ENCODE measurements at regions not wholly inside any gene's neighbourhood (a gene's known extent, or its start where the extent isn't known, plus 50 kb on each side); places are given as distances from the start of the nearest gene placed in this dataset.
A peak's percentile ranks its signal among the peaks of the same experiment; 100 is the strongest.

GRCh38 chr6:40320441-40320840 is 266.7 kb downstream of the LRFN2 start:
- no peak overlapping the region for H3K4me3 ChIP-seq (ENCODE audit: low read depth, low read length)
- TF ChIP-seq POLR2A (IDR thresholded peaks at IDR 0.05; ENCODE audit: extremely low read depth, insufficient read length): no peak
- TF ChIP-seq, protein P1, sequence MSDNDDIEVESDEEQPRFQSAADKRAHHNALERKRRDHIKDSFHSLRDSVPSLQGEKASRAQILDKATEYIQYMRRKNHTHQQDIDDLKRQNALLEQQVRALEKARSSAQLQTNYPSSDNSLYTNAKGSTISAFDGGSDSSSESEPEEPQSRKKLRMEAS (IDR thresholded peaks at IDR 0.05; ENCODE audit: low read depth, low read length): no peak
- TF ChIP-seq MYC (IDR thresholded peaks at IDR 0.05; ENCODE audit: low read depth, low read length): no peak
- no peak for DNase-seq (ENCODE audit: low read depth)

- TF ChIP-seq POLR2A (IDR thresholded peaks at IDR 0.05; ENCODE audit: extremely low read depth, insufficient read length): no peak
- no peak for TF ChIP-seq CTCF (IDR thresholded peaks at IDR 0.05; ENCODE audit: low read depth, low read length)
- no peak for TF ChIP-seq MYC (IDR thresholded peaks at IDR 0.05; ENCODE audit: low read depth, low read length)
- TF ChIP-seq, protein P1 (IDR thresholded peaks at IDR 0.05; ENCODE audit: low read depth, low read length): no peak
- no peak overlapping the region for H3K4me3 ChIP-seq (ENCODE audit: low read depth, low read length)
- no peak for DNase-seq (ENCODE audit: low read depth)
These were observed 268.0 kb downstream of the LRFN2 start for GRCh38 chr6:40319124-40319523.

- DNase-seq (ENCODE audit: low read depth): no peak
- TF ChIP-seq, protein P1 (IDR thresholded peaks at IDR 0.05; ENCODE audit: low read depth, low read length): no peak
- TF ChIP-seq POLR2A (IDR thresholded peaks at IDR 0.05; ENCODE audit: extremely low read depth, insufficient read length): no peak
- TF ChIP-seq MYC (IDR thresholded peaks at IDR 0.05; ENCODE audit: low read depth, low read length): no peak
- no peak for TF ChIP-seq CTCF (IDR thresholded peaks at IDR 0.05; ENCODE audit: low read depth, low read length)
- no peak overlapping the region for H3K4me3 ChIP-seq (ENCODE audit: low read depth, low read length)
These were observed 272.1 kb downstream of the LRFN2 start for GRCh38 chr6:40315060-40315459.

GRCh38 chr6:40313582-40313981 is 273.6 kb downstream of the LRFN2 start:
- TF ChIP-seq POLR2A (IDR thresholded peaks at IDR 0.05; ENCODE audit: extremely low read depth, insufficient read length) (no peak), MYC (IDR thresholded peaks at IDR 0.05; ENCODE audit: low read depth, low read length) (no peak), CTCF (IDR thresholded peaks at IDR 0.05; ENCODE audit: low read depth, low read length) (no peak)
- TF ChIP-seq, protein P1 (IDR thresholded peaks at IDR 0.05; ENCODE audit: low read depth, low read length): no peak
- H3K4me3 ChIP-seq (ENCODE audit: low read depth, low read length): no peak overlapping the region
- DNase-seq (ENCODE audit: low read depth): no peak

DNA sequence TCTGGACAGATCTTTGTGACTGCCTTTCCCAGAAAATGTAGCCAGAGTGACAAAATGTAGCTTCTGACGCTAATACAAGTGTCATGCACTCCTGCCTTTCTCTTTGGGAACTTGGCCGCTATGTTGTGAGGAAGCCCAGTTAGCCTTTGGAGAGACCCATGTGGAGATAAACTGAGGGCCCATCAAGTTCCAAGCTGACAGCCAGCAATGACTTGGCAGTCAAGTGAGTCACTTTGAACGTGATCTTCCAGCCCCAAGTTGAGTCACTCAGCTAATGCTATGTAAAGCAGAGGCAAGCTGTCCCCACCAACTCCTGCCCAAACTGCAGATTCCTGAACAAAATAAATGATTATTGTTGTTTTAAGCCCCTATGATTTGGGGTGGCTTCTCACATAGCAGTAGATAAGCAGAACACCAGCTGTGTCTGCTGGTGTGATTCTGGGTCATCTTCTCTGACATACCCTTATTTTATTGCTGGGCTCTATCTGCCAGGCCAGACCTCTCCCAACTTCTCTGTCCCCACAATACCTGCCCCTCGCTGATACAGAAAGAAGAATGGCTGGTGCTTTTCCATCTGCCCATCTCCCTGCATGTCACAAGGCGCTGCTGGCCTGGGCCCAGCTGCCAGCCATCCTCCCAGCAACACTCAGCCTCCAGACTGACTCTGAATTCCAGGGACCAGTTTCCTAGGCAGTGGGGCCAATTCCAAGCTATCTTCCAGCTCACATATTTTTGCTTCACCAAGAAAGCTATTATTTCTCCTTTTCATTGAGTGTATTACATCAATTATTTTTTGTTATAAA is 274.8 kb downstream of the LRFN2 start:
- TF ChIP-seq, protein P1 (IDR thresholded peaks at IDR 0.05; ENCODE audit: low read depth, low read length): no peak
- TF ChIP-seq MYC (IDR thresholded peaks at IDR 0.05; ENCODE audit: low read depth, low read length): no peak
- no peak for TF ChIP-seq POLR2A (IDR thresholded peaks at IDR 0.05; ENCODE audit: extremely low read depth, insufficient read length)
- TF ChIP-seq CTCF (IDR thresholded peaks at IDR 0.05; ENCODE audit: low read depth, low read length): no peak
- no peak overlapping the region for H3K4me3 ChIP-seq (ENCODE audit: low read depth, low read length)
- DNase-seq (ENCODE audit: low read depth): no peak

DNA sequence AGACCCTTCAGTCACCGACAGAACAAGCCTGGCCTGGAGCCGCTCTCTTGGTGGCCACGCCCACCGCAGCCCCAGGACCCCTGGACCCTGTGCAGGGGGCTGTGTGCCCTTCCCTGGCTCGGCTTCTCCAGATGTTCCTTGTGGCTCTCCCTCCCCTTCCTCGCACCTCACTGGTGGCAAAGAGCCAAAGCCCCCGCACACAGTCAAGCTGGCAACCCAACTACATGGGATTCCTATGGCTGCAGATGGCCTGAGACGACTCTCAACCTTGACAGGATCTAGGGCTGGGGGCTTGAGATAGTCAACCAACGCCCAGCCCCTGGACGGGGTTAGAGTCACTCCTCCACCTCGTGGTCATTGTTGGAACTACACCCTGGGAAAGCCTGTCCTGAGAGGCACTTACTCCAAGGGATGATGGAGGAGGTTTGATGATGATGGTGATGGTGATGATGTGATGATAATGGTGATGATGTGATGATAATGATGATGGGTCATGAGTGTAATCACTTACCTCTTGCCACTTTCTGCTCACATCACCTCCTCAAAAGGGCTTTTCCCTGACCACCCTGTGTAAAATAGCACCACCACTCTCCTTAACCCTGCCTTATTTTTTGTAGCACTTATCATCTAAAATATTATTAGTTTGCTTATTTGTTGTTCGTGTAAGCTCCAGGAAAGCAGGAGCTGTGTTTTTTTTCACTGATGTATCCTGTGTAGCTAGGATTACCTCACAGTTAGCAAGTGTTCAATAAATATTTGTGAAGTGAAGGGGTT is 278.4 kb downstream of the LRFN2 start:
- DNase-seq (ENCODE audit: low read depth): peak; percentile 59
- TF ChIP-seq, protein P1 (IDR thresholded peaks at IDR 0.05; ENCODE audit: low read depth, low read length): peak; percentile 28; the same call in 1 of the 2 replicates
- TF ChIP-seq POLR2A (IDR thresholded peaks at IDR 0.05; ENCODE audit: extremely low read depth, insufficient read length) (no peak), MYC (IDR thresholded peaks at IDR 0.05; ENCODE audit: low read depth, low read length) (no peak), CTCF (IDR thresholded peaks at IDR 0.05; ENCODE audit: low read depth, low read length) (peak; percentile 86)
- H3K4me3 ChIP-seq (ENCODE audit: low read depth, low read length): no peak overlapping the region

All from NB4 (cell line).